ENCODE measurements at regions not wholly inside any gene's neighbourhood (a gene's known extent, or its start where the extent isn't known, plus 50 kb on each side); places are given as distances from the start of the nearest gene placed in this dataset.

GRCh38 chr22:34950489-34950888, 115.5 kb upstream of the ISX start:
- no peak for DNase-seq
- intact Hi-C loops (cut with DNase I) = no loop called here
- H3K4me3 ChIP-seq (replicated peaks in 1 of 3) = no peak overlapping the region
- H3K27ac ChIP-seq = no peak overlapping the region
- H3K4me1 ChIP-seq = no peaks in the 10 kb centered on the region
- 10 to 25% methylated on average over 4 of the region's 4 CpGs for WGBS, 2 donors
- TF ChIP-seq CTCF (IDR thresholded peaks at IDR 0.05) (no peak), POLR2A (IDR thresholded peaks at IDR 0.05) (no peak)
- H3K36me3 ChIP-seq = no peaks in the 10 kb centered on the region
- no peaks in the 10 kb centered on the region for H3K27me3 ChIP-seq
- no peaks in the 10 kb centered on the region for H3K9me3 ChIP-seq

- no peaks in the 10 kb centered on the region for H3K27me3 ChIP-seq
- H3K4me1 ChIP-seq = no peaks in the 10 kb centered on the region
- H3K27ac ChIP-seq = no peak overlapping the region
- 75 to 76% methylated on average over 3 of the region's 3 CpGs for WGBS, 2 donors
- DNase-seq = no peak
- no peaks in the 10 kb centered on the region for H3K36me3 ChIP-seq
- intact Hi-C loops (cut with DNase I) = no loop called here
- H3K4me3 ChIP-seq (replicated peaks in 1 of 3) = no peak overlapping the region
- TF ChIP-seq POLR2A (IDR thresholded peaks at IDR 0.05) (no peak), CTCF (IDR thresholded peaks at IDR 0.05) (no peak)
- H3K9me3 ChIP-seq = no peaks in the 10 kb centered on the region
Observed at GRCh38 chr22:34951212-34951611, 114.7 kb upstream of the ISX start.

GRCh38 chr22:34960005-34960404, 106.0 kb upstream of the ISX start:
- no peaks in the 10 kb centered on the region for H3K36me3 ChIP-seq
- no peak overlapping the region for H3K27ac ChIP-seq
- WGBS, 2 donors = 40 to 47% methylated on average over 5 of the region's 5 CpGs
- no peaks in the 10 kb centered on the region for H3K27me3 ChIP-seq
- TF ChIP-seq POLR2A (IDR thresholded peaks at IDR 0.05) (no peak), CTCF (IDR thresholded peaks at IDR 0.05) (no peak)
- H3K4me1 ChIP-seq = no peaks in the 10 kb centered on the region
- no peaks in the 10 kb centered on the region for H3K9me3 ChIP-seq
- intact Hi-C loops (cut with DNase I) = no loop called here
- H3K4me3 ChIP-seq (replicated peaks in 1 of 3) = no peak overlapping the region
- DNase-seq = no peak

- Histone ChIP-seq H3K27ac (no peak overlapping the region), H3K36me3 (no peaks in the 10 kb centered on the region), H3K4me1 (no peaks in the 10 kb centered on the region), H3K27me3 (no peaks in the 10 kb centered on the region), H3K4me3 (replicated peaks in 1 of 3) (no peak overlapping the region), H3K9me3 (no peaks in the 10 kb centered on the region)
- WGBS, 2 donors = 53 to 72% methylated on average over 4 of the region's 4 CpGs
- no peak for TF ChIP-seq POLR2A (IDR thresholded peaks at IDR 0.05)
- TF ChIP-seq CTCF (IDR thresholded peaks at IDR 0.05) = no peak
- intact Hi-C loops (cut with DNase I) = no loop called here
- DNase-seq = no peak
Observed at GRCh38 chr22:34966980-34967565, 98.9 kb upstream of the ISX start.

- H3K9me3 ChIP-seq = no peaks in the 10 kb centered on the region
- no peaks in the 10 kb centered on the region for H3K27me3 ChIP-seq
- TF ChIP-seq CTCF (IDR thresholded peaks at IDR 0.05) (no peak), POLR2A (IDR thresholded peaks at IDR 0.05) (no peak)
- no peaks in the 10 kb centered on the region for H3K4me1 ChIP-seq
- no peak overlapping the region for H3K27ac ChIP-seq
- H3K4me3 ChIP-seq (replicated peaks in 1 of 3) = no peak overlapping the region
- no peak for DNase-seq
- 61 to 65% methylated on average over 15 of the region's 15 CpGs for WGBS, 2 donors
- H3K36me3 ChIP-seq = no peaks in the 10 kb centered on the region
- intact Hi-C loops (cut with DNase I) = no loop called here
Observed at GRCh38 chr22:34969001-34969790, 96.8 kb upstream of the ISX start.

Measured in thyroid gland (tissue), 4 donors.